ENCODE measurements at regions not wholly inside any gene's neighbourhood (a gene's known extent, or its start where the extent isn't known, plus 50 kb on each side); places are given as distances from the start of the nearest gene placed in this dataset.
"Not testable (repeated sequence)": the region's sequence is repeated elsewhere in the genome, so short reads cannot be mapped to it uniquely, and the experiment has no call there.

DNA sequence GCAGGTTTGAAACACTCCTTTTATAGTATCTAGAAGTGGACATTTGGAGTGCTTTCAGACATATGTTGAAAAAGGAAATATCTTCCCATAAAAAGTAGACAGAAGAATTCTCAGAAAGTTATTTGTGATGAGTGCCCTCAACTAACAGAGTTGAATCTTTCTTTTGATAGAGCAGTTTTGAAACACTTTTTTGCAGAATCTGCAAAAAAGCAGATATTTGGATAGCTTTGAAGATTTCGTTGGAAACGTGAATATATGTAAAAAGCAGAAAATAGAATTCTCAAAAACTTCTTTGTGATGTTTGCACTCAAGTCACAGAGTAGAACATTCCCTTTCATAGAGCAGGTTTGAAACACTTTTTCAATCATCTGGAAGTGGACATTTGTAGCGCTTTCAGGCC is 676.4 kb upstream of the ZNF337 start:
- not testable (repeated sequence) for DNase-seq

GRCh38 chr20:26354511-26354910 is 657.9 kb upstream of the ZNF337 start:
- DNase-seq = no peak

DNA sequence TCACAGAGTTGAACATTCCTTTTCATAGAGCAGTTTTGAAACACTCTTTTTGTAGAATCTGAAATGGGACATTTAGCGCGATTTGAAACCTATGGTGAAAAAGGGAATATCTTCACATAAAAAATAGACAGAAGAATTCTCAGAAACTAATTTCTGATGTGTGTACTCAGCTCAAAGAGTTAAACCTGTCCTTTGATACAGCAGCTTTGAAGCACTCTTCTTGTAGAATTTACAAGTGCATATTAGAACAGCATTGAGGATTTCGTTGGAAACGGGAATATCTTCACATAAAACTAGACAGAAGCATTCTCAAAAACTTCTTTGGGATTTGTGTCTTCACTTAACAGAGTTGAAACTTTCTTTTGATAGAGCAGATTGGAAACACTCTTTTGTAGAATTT is 650.7 kb upstream of the ZNF337 start:
- DNase-seq = no peak

- not testable (repeated sequence) for DNase-seq
Observed at GRCh38 chr20:26340460-26341065, 643.9 kb upstream of the ZNF337 start.

DNA sequence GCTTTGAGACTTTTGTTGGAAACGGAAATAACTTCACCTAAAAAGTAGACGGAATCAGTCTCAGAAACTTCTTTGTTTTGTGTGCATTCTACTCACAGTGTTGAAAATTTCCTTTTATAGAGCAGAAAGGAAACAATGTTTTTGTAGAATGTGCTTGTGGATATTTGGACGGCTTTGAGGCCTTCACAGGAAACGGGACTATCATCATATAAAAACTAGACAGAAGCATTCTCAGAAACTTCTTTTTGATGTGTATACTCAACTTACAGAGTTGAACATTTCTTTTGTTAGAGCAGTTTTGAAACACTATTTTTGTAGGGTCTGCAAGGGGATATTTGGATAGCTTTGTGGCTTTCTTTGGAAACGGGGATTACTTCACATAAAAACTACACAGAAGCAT is 627.5 kb upstream of the ZNF337 start:
- no peak for DNase-seq

GRCh38 chr20:26315054-26315453 is 618.4 kb upstream of the ZNF337 start:
- no peak for DNase-seq

DNA sequence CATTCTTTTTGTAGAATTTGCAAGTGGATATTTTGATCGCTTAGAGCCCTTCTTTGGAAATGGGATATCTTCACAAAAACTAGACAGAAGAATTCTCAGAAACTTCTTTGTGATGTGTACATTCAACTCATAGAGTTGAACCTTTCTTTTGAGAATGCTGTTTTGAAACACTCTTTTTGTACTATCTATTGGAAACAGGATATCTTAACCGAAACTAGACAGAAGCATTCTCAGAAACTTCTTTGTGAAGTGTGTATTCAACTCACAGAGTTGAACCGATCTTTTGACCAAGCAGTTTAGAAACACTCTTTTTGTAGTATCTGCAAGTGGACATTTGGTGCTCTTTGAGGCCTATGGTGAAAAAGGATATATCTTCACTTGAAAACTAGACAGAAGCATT is 613.1 kb upstream of the ZNF337 start:
- not testable (repeated sequence) for DNase-seq

DNA sequence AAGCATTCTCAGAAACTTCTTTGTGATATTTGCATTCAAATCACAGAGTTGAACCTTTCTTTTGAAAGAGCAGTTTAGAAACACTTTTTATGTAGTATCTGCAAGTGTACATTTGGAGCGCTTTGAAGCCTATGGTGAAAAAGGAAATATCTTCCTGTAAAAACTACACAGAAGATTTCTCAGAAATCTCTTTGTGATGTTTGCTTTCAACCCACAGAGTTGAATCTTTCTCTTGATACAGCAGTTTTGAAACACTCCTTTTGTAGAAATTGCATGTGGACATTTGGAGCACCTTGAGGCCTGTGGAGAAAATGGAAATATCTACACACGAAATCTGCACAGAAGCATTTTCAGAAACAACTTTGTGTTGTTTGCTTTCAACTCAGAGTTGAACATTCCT is 612.3 kb upstream of the ZNF337 start:
- no peak for DNase-seq

- no peak for DNase-seq
Observed at GRCh38 chr20:26295006-26295405, 598.4 kb upstream of the ZNF337 start.

DNA sequence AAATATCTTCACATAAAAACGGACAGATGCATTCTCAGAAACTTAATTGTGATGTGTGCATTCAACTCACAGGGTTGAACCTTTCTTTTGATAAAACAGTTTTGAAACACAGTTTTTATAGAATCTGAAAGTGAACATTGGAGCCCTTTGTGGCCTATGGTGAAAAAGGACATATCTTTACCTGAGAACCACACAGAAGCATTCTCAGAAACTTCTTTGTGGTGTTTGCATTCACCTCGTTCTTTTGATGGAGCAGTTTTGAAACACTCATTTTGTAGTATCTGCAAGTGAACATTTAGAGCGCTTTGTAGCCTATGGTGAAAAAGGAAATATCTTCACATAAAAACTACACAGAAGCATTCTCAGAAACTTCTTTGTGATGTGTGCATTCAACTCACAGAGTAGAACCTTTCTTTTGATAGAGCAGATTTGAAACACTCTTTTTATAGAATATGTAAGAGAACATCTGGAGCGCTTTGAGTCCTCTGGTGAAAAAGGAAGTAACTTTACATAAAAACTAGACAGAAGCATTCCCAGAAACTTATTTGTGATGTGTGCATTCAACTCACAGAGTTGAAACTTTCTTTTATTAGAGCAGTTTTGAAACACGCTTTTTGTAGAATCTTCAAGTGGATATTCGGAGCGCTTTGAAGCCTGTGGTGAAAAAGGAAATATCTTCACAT is 591.9 kb upstream of the ZNF337 start:
- DNase-seq = not testable (repeated sequence)

GRCh38 chr20:26279238-26279637 is 582.6 kb upstream of the ZNF337 start:
- DNase-seq = no peak

DNA sequence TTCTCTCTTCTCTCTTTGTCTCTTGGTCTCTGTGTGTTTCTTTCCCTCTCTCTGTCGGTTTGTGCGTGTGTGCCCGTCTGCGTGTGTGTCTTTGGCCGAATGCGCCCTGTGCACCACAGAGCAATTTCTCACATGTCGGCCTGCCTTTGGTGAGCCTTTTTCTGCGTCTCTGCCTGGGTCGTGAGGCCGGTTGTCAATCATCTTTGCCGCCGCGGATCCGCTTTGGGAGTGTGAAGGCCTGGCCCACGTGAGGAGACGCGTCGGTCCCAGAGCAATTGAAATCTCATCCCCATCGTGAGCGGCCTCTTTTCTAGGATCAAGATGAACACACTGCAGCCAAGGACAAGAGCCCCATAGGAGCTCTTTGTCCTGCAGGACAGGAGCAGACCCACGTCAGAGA is 580.7 kb upstream of the ZNF337 start:
- no peak for DNase-seq

DNA sequence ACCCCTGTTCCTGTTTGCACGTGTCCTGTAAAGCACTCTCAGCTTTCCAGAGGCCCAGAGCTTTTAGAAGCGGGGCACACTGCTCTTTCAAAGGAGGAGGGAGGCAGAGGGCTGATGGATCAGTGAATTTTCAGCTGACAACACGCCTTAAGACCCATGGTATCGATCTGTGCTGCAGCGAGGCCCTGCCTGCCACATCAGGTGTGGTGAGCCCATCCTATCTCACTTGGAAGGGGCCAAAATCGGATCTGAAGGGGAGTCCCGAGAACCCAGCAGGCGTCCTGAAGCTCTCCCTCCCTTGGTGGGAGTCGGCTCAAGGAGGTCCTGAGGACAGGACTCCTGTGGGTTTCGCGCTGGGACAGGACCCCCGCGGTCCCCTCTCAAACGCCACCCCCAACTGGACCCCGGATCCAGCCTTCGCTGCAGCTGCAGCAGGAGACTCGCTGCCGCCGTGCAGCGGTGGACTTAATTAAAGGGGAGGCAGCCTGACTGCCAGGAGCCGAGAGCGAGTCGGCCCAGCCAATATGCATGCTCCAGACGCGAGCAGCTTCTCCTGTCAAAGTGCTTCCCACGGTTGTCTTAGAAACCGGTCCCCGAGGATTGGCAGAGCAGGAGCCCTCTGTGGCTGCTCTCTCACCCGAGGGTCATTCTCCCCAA is 580.0 kb upstream of the ZNF337 start:
- DNase-seq = peak; percentile 64

DNA sequence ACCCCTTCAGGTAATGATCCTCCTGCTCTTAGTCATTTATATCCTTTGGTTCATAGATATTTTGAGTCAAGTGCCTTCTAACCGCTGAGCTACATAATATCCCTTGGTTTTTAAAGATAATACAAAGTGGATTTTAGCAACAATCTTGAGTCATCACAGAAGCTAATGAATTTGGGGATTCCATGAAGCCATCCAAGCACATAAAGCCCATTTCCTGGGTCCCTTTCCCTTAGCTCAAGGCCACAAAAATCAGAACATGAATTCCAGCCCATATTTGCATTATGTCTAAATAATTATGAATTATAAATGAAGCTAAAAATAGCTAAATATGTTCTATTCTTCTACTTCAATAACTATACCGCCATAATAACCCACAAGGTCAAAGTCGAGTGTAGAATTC is 572.1 kb upstream of the ZNF337 start:
- DNase-seq = not testable (repeated sequence)

DNA sequence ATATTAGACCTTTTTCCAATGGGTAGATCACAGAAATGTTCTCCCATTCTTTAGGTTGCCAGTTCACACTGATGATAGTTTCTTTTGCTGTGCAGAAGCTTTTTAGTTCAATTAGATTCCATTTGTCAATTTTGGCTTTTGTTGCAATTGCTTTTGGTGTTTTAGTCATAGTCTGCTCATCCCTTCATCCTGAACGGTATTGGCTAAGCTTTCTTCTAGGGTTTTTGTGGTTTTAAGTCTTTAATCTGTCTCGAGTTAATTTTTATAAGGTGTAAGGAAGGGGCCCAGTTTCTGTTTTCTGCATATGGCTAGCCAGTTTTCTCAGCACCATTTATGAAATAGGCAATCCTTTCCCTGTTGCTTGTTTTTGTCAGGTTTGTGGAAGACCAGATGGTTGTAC is 564.3 kb upstream of the ZNF337 start:
- not testable (repeated sequence) for DNase-seq

DNA sequence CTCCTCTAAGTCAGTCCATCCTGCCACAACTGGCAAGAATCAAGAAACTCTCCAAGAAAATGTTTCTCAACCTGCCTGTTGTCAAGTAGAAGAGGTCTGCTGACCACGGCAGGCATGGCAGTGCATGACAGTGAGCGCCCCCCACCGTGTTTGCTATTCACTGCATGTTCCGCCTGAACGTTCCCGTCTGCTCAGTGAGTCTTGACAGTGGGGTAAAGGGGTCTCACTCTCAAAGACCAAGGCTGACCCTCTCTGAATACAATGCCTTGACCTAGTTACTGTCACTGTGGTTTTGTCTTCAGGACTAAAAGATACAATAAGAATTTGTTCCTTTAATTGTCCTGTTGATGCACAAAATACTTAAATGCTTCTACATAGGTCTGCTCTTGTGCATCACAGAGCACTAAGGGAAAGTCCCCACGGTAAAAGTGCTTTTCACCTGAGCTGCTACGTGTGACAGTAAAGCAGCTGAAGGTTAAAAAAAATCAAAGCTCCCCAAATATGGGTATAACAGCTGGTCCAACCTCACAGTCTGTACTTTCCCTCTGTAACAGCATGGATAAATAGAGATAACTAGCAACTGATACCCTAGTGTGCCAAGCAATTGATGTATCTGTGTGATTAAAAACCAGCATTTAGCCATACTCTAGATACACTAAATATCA is 555.8 kb upstream of the ZNF337 start:
- DNase-seq = peak; percentile 76

DNA sequence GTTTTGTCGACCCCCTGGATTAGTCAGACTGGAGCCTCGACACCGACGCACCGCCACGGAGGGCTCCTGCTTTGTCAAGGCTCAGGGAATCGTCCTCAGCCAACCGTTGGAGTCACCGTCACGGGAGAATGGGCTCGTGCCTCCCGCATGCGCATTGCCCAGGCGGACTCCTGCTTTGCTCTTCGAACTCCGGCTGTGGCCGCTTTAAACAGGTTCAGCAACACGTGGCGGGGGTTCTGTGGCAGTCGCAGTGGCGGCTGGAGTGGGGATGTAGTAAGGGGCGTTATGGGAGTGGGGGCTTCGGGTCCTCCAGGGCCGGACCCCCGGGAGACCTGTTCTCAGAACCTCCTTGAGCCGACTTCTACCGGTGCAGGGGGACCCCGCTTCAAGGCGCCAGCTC is 554.7 kb upstream of the ZNF337 start:
- not testable (repeated sequence) for DNase-seq

DNA sequence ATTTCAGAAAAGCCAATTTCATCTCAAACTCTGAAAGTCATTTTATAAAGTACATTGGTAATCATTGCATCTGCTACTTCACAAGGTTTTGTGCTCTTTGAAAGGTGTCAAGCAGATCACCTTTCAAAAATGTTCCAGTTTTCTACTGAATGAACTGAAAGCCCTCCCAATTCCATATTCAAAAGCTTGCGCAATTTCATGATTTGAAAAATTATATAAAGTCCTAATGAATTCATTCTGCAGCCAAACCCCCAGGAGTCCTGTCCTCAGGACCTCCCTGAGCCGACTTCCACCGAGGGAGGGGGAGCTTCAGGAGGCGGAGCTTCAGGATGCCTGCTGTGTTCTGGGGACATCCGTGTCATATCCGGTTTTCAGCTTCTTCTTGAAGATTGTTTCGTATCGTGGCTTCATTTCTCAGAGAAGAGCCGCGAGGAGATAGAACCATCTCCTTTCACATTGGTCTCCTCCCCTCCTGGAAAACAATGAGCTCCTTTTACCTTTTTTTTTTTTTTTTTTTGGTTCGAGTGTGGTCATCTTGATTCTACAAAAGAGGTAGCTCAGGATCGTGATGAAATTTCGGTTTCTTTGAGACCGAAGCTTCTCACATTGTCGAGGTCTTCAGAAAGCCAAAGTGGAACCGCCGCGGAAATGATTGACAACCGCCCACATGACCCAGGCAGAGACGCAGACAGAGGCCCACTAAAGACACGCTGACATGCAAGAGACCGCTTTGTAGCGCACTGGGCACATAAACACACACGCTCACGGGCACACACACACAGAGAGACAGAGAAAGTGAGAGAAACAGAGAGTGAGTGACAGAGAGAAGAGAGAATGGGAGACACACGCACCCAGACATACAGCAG is 553.8 kb upstream of the ZNF337 start:
- DNase-seq = not testable (repeated sequence)

DNA sequence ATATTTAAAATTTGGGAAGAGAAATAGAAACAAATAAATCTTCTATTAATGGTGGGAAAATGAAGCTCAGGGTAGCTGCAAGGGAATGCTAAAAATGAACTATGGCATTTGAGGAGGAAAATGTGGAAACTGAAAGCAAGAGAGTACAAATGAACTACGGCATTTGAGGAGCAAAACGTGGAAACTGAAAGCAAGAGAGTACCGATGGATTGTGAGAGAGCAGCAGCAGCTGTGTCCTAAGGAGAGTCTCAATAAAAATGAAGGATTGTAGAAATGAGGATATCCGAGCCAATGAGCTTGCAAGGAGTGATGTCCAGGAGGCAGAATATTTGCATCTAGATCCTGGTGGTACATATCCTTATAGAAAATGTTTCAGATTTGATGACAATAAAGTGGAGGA is 547.1 kb upstream of the ZNF337 start:
- no peak for DNase-seq

DNA sequence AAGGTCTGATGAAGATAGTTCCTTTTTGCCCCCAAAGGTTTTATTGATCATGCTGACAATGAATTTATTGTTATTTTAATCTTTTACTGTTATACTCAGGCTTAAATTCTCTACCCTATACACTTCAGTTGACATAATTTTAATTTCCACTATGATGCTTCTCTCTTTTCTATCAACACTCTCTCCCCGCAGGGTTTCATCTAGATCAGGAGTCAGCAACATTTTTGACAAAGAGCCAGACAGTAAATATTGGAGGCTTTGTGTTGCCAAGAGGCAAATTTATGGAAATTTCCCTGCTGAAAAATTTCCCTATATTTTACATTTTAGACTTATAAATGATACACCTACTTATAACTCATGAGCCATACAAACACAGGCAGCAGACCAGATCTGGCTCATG is 524.0 kb upstream of the ZNF337 start:
- not testable (repeated sequence) for DNase-seq

DNA sequence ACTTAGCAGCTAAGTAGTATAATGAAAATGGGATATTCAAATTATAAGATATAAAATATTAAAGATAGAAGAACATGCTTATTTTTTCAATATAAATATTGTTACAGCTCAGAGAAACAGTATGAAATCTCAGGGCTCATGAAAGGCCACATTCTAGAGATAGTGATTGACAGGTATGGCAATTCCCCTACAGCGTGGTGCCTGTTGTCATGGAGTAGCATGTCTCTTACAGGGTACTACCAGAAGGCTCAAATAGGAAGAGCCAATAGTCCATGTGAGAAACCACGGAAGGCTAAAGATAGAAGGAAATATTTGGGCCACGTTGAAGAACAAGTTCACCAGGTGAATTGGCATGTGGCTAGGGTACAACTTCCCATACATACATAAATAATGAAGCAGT is 522.9 kb upstream of the ZNF337 start:
- not testable (repeated sequence) for DNase-seq

GRCh38 chr20:26218301-26218700 is 521.6 kb upstream of the ZNF337 start:
- no peak for DNase-seq

- no peak for DNase-seq
Observed at GRCh38 chr20:26216025-26216424, 519.4 kb upstream of the ZNF337 start.

Data from NCI-H2171 (cell line).